Activated T-cell treated with anti-CD3 and anti-CD28 coated beads, Interleukin-2, amount 50 U/mL, for 24 hours (primary cell): ENCODE measurements at regions not wholly inside any gene's neighbourhood (a gene's known extent, or its start where the extent isn't known, plus 50 kb on each side); places are given as distances from the start of the nearest gene placed in this dataset.
"Not testable (repeated sequence)": the region's sequence is repeated elsewhere in the genome, so short reads cannot be mapped to it uniquely, and the experiment has no call there.

Experiments
- DNase-seq: peaks from one replicate; pipeline ENCODE4 v3.0.0-alpha.2; 2020
- H3K27ac Mint-ChIP-seq: 2 replicates; pipeline ENCODE4 v1.8.0; 2020; ENCODE audit warnings: mild to moderate bottlenecking, mixed read lengths
- H3K27me3 Mint-ChIP-seq: 2 replicates; pipeline ENCODE4 v1.8.0; 2020; ENCODE audit warnings: mixed read lengths
- H3K36me3 Mint-ChIP-seq: 2 replicates; pipeline ENCODE4 v1.8.0; 2020; ENCODE audit warnings: low read depth, mixed read lengths
- H3K4me1 Mint-ChIP-seq: 2 replicates; pipeline ENCODE4 v1.8.0; 2020; ENCODE audit warnings: low read depth, mixed read lengths
- H3K4me3 Mint-ChIP-seq: 2 replicates; pipeline ENCODE4 v1.8.0; 2020; ENCODE audit warnings: mild to moderate bottlenecking, moderate library complexity, mixed read lengths
- H3K9me3 Mint-ChIP-seq: 2 replicates; pipeline ENCODE4 v1.8.0; 2020; ENCODE audit warnings: mixed read lengths

DNA sequence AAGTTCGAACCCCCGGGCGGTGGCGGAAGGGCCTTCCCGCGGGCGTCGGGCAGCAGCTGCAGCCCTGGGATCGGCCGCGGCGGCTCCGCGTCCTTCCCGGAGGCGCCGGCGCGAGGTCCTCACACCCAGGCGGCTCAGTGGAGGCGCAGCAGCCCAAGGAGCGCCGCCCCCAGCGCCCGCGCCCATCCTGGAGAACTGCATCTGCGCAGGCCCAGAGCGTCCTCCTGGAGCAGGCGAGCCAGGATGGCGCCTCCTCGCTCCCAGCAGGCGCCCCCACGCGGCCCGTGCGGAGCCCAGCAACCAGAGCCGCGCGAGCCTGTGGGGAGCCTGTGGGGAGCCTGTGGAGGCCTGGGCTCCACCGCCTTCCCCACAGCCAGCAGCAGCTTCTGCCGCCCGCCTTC, 872.5 kb downstream of the TMEM121 start:
- H3K36me3 Mint-ChIP-seq, H3K27ac Mint-ChIP-seq, H3K9me3 Mint-ChIP-seq: not testable (repeated sequence)
- Mint-ChIP-seq H3K4me1 (peaks cover 26% of the 10 kb centered on the region), H3K4me3 (peak overlapping the region; percentile 73), H3K27me3 (peaks cover 12% of the 10 kb centered on the region)
- peak; percentile 58 for DNase-seq

DNA sequence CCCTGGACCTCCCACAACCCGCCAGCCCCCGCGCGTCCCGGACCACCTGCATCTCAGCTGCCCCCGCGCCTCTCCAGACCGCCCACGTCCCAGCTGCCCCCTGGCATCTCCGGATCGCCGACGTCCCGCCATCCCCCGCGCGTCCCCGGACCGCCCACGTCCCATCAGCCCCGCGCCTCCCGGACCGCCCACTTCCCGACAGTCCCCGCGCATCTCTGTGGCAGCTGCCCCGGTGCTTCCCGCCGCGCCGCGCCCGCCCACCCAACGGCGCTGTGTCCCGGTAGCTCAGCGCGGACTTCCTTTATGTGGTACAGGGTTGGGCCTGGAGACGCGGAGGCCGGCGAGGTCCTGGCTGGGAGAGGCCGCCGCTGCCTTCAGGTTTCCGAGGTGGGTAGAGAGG, 874.9 kb downstream of the TMEM121 start:
- H3K27ac Mint-ChIP-seq, DNase-seq, H3K4me3 Mint-ChIP-seq, H3K9me3 Mint-ChIP-seq, H3K36me3 Mint-ChIP-seq: not testable (repeated sequence)
- Mint-ChIP-seq H3K4me1 (peaks cover 11% of the 10 kb centered on the region), H3K27me3 (peaks cover 12% of the 10 kb centered on the region)

GRCh38 chr14:106410229-106410628, 883.8 kb downstream of the TMEM121 start:
- not testable (repeated sequence) for H3K4me1 Mint-ChIP-seq, H3K9me3 Mint-ChIP-seq, H3K27ac Mint-ChIP-seq, H3K36me3 Mint-ChIP-seq, H3K4me3 Mint-ChIP-seq, H3K27me3 Mint-ChIP-seq
- DNase-seq, result peak; percentile 76

DNA sequence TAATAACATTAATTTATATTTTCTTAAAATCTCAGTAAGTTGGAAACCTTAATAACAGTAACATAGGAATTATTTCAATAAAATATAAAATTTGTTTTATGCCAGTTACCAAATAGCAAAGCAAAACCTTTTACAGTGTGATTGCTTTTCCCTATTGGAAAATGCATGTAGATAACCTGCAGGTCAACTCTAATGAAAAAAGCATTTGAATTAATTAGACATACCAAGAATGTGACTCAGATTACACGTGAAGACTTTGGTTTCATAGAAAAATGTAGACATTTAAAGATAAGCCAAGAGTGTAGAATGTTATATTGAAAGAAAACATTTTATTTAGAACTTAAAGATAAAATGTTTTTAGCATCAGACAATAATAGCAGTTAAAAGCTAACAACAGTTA, 888.1 kb downstream of the TMEM121 start:
- Mint-ChIP-seq H3K27me3 (no peaks in the 10 kb centered on the region), H3K4me1 (peaks cover 22% of the 10 kb centered on the region), H3K27ac (no peak overlapping the region), H3K36me3 (no peaks in the 10 kb centered on the region), H3K4me3 (no peak overlapping the region), H3K9me3 (no peaks in the 10 kb centered on the region)
- no peak for DNase-seq

DNA sequence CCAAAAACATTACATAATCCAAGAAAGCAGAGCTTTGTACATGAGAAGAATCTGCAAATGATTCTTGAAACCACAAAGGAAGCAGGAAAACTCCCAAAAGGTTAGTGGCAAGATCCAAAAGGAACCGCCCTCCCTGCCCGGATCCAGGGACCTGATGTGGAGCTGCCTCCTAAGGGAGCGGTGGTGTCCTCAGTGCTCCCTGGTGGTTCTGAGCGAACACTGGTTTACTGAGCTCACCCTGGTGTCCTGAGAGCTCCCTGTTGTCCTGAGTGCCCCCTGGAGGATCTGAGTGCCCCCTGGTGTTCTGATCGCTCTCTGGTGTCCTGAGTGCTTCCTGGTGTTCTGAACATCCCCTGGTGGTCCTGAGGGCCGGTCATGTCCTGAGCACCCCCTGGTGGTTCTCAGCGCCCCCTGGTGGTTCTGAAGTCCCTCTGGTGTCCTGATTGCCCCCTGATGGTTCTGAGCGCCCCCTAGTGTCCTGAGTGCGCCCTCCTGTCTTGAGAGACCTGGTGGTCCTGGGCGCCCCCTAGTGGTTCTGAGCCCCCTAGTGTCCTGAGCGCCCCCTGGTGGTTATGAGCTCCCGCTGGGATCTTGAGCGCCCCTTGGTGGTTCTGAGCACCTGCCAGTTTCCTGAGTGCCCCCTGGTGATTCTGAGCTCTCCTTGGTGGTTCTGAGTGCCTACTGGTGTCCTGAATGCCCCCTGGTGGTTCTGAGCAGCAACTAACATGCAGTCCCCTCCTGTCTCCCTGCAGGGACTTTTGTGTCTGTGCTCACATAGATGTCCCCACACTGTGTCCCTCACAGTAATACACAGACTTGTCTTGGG, 891.1 kb downstream of the TMEM121 start:
- Mint-ChIP-seq H3K4me3 (no peak overlapping the region), H3K27me3 (peaks cover 5% of the 10 kb centered on the region), H3K9me3 (no peaks in the 10 kb centered on the region), H3K36me3 (no peaks in the 10 kb centered on the region), H3K4me1 (peaks cover 24% of the 10 kb centered on the region), H3K27ac (no peak overlapping the region)
- DNase-seq, result peak; percentile 89

- peaks cover 14% of the 10 kb centered on the region for H3K27me3 Mint-ChIP-seq
- H3K36me3 Mint-ChIP-seq, result no peaks in the 10 kb centered on the region
- peaks cover 24% of the 10 kb centered on the region for H3K4me1 Mint-ChIP-seq
- no peak for DNase-seq
- H3K4me3 Mint-ChIP-seq, result no peak overlapping the region
- H3K27ac Mint-ChIP-seq, result no peak overlapping the region
- no peaks in the 10 kb centered on the region for H3K9me3 Mint-ChIP-seq
Observed at GRCh38 chr14:106419376-106419965, 893.1 kb downstream of the TMEM121 start.

GRCh38 chr14:106421431-106422033, 895.1 kb downstream of the TMEM121 start:
- peak; percentile 91 for DNase-seq
- H3K4me1 Mint-ChIP-seq, result peaks cover 24% of the 10 kb centered on the region
- H3K36me3 Mint-ChIP-seq, H3K4me3 Mint-ChIP-seq, H3K27ac Mint-ChIP-seq, H3K9me3 Mint-ChIP-seq: not testable (repeated sequence)
- peaks cover 14% of the 10 kb centered on the region for H3K27me3 Mint-ChIP-seq

DNA sequence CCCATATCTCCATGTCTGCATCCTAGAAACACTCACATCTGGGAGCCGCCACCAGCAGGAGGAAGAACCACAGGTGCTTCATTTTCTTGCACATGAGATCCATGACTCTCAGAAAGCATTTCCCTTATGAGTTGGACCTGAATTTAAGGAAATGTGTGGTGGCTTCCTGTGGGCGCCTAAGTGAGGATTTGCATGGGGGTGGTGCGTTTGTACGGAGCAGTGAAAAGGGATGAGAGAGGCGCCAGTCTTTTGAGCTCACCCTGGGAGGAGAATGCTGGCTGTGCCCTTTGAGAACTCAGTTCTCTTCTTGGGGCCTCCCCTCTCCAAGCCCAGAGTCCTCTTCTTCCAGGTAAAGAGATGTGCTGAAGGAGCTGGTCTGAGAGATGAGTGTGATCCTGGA, 895.7 kb downstream of the TMEM121 start:
- no peak for DNase-seq
- peaks cover 24% of the 10 kb centered on the region for H3K4me1 Mint-ChIP-seq
- no peak overlapping the region for H3K4me3 Mint-ChIP-seq
- H3K9me3 Mint-ChIP-seq, result no peaks in the 10 kb centered on the region
- H3K27ac Mint-ChIP-seq, result no peak overlapping the region
- no peaks in the 10 kb centered on the region for H3K36me3 Mint-ChIP-seq
- peaks cover 19% of the 10 kb centered on the region for H3K27me3 Mint-ChIP-seq

- not testable (repeated sequence) for H3K4me1 Mint-ChIP-seq, H3K9me3 Mint-ChIP-seq, H3K4me3 Mint-ChIP-seq, H3K27ac Mint-ChIP-seq, DNase-seq, H3K36me3 Mint-ChIP-seq
- H3K27me3 Mint-ChIP-seq, result peaks cover 31% of the 10 kb centered on the region
Observed at GRCh38 chr14:106425150-106425549, 898.8 kb downstream of the TMEM121 start.

- Mint-ChIP-seq H3K27ac (no peak overlapping the region), H3K4me3 (no peak overlapping the region), H3K36me3 (no peaks in the 10 kb centered on the region), H3K27me3 (peaks cover 18% of the 10 kb centered on the region), H3K9me3 (no peaks in the 10 kb centered on the region), H3K4me1 (peaks cover 5% of the 10 kb centered on the region)
- peak; percentile 77 for DNase-seq
Observed at GRCh38 chr14:106436310-106436905, 910.0 kb downstream of the TMEM121 start.

GRCh38 chr14:106442857-106443256, 916.5 kb downstream of the TMEM121 start:
- Mint-ChIP-seq H3K27me3 (peaks cover 39% of the 10 kb centered on the region), H3K4me3 (no peak overlapping the region), H3K9me3 (no peaks in the 10 kb centered on the region), H3K27ac (no peak overlapping the region), H3K4me1 (peaks cover 10% of the 10 kb centered on the region), H3K36me3 (no peaks in the 10 kb centered on the region)
- peak; percentile 64 for DNase-seq

GRCh38 chr14:106455026-106455425, 928.6 kb downstream of the TMEM121 start:
- no peak overlapping the region for H3K4me3 Mint-ChIP-seq
- peaks cover 3% of the 10 kb centered on the region for H3K27me3 Mint-ChIP-seq
- no peaks in the 10 kb centered on the region for H3K36me3 Mint-ChIP-seq
- no peaks in the 10 kb centered on the region for H3K9me3 Mint-ChIP-seq
- no peaks in the 10 kb centered on the region for H3K4me1 Mint-ChIP-seq
- no peak overlapping the region for H3K27ac Mint-ChIP-seq
- DNase-seq, result no peak

DNA sequence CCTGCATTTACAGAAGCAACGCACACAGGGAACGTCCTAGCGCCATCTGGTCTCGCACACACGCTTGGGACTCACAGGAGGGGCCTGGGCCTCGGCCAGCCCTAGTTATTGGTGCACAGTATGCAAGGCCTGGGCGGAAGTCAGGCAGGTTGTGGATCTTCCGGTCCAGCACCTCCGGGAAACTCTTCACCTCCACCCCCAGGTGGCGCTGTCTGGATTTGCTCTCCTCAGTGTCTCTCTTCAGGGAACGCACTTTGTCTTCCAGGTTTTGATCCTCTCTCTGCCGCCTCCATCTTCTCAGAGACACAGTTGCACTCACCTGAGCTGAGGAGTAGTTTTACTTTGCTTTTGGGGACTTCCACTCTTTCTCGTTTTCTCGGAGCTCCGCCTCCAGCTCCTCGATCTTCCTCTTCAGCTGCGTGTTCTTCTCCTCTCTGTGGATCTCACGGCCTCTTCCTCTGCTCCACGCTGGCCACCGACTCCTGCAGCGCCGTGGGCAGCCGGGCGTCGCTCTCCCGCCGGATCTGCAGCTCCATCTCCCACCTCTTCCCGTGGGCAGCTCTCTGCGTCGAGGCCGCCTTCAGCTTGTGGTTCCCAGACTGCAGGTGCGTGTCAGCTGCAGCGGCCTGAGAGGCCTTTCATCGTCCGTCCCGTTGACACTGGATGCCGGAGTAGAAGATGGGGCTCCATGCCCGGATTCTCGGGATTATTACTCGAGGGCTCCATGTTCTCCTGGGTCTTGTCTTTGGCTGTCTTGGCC, 933.8 kb downstream of the TMEM121 start:
- H3K36me3 Mint-ChIP-seq, result no peaks in the 10 kb centered on the region
- peak; percentile 79 for DNase-seq
- no peak overlapping the region for H3K4me3 Mint-ChIP-seq
- H3K27ac Mint-ChIP-seq, result no peak overlapping the region
- no peaks in the 10 kb centered on the region for H3K4me1 Mint-ChIP-seq
- H3K27me3 Mint-ChIP-seq, result peaks cover 3% of the 10 kb centered on the region
- no peaks in the 10 kb centered on the region for H3K9me3 Mint-ChIP-seq

DNA sequence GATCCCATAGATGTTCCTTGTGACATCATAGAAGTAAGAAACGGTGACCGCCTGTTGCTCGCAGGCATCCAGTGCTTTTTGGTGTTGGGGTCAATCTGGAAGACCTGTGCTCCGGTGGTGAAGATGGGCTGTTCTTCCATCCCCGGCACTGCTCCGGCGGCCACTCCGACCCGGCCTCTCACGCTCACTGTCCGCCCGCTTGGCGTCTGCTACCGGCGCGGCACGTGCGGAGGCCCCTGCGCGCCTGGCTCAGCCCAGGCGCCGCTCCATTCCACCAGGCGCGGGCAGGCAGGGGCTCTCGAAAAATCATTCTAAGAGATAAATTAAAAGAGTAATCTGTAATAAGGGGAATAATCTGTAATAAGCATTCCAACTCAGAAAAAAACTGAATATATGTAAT, 934.5 kb downstream of the TMEM121 start:
- Mint-ChIP-seq H3K27ac (no peak overlapping the region), H3K4me1 (no peaks in the 10 kb centered on the region), H3K27me3 (no peaks in the 10 kb centered on the region), H3K4me3 (no peak overlapping the region), H3K9me3 (no peaks in the 10 kb centered on the region), H3K36me3 (no peaks in the 10 kb centered on the region)
- DNase-seq, result no peak
